Mucosa of rectum (tissue), 2 donors: ENCODE measurements at regions not wholly inside any gene's neighbourhood (a gene's known extent, or its start where the extent isn't known, plus 50 kb on each side); places are given as distances from the start of the nearest gene placed in this dataset.
"Not testable (repeated sequence)": the region's sequence is repeated elsewhere in the genome, so short reads cannot be mapped to it uniquely, and the experiment has no call there.

Source experiments
- H3K27ac ChIP-seq, 2 donors: one replicate each; pipeline ENCODE4 v1.7.0; 2013; ENCODE audit warnings: inconsistent platforms in 2 of 2, low read depth in 2 of 2, low read length in 2 of 2
- H3K27me3 ChIP-seq, 2 donors: one replicate each; pipeline ENCODE4 v1.7.0; 2013; ENCODE audit warnings: low read length in 2 of 2; ENCODE audit not compliant: control insufficient read depth in 2 of 2, insufficient read depth in 2 of 2
- H3K36me3 ChIP-seq, 2 donors: one replicate each; pipeline ENCODE4 v1.7.0; 2013; ENCODE audit warnings: low read length in 2 of 2; ENCODE audit not compliant: control insufficient read depth in 2 of 2, insufficient read depth in 2 of 2
- H3K4me1 ChIP-seq, 2 donors: one replicate each; pipeline ENCODE4 v1.7.0; 2013; ENCODE audit warnings: low read length in 2 of 2, mild to moderate bottlenecking in 1 of 2; ENCODE audit not compliant: control insufficient read depth in 2 of 2, insufficient read depth in 2 of 2
- H3K4me3 ChIP-seq, 2 donors: one replicate each; pipeline ENCODE4 v1.7.0; 2013; ENCODE audit warnings: low read length in 2 of 2
- H3K9ac ChIP-seq, 2 donors: one replicate each; pipeline ENCODE4 v1.7.0; 2013; ENCODE audit warnings: low read length in 2 of 2, low read depth in 1 of 2, mild to moderate bottlenecking in 1 of 2
- H3K9me3 ChIP-seq, 2 donors: one replicate each; pipeline ENCODE4 v1.7.0; 2013; ENCODE audit warnings: low read length in 2 of 2; ENCODE audit not compliant: control insufficient read depth in 2 of 2
- donor health status: healthy.
- donor health status: Normal muscosa, but diverticular disease.

GRCh38 chr1:188689542-188689941, 1788.1 kb downstream of the BRINP3 start:
- H3K9me3 ChIP-seq = no peaks in the 10 kb centered on the region
- no peaks in the 10 kb centered on the region for H3K27me3 ChIP-seq
- H3K4me1 ChIP-seq = no peaks in the 10 kb centered on the region
- no peak overlapping the region for H3K9ac ChIP-seq
- H3K36me3 ChIP-seq = no peaks in the 10 kb centered on the region
- no peak overlapping the region for H3K27ac ChIP-seq
- H3K4me3 ChIP-seq = no peak overlapping the region

- Histone ChIP-seq H3K36me3 (no peaks in the 10 kb centered on the region), H3K27ac (no peak overlapping the region), H3K9ac (no peak overlapping the region), H3K9me3 (no peaks in the 10 kb centered on the region), H3K4me3 (no peak overlapping the region), H3K4me1 (no peaks in the 10 kb centered on the region), H3K27me3 (no peaks in the 10 kb centered on the region)
Observed at GRCh38 chr1:188700116-188700515, 1777.5 kb downstream of the BRINP3 start.

GRCh38 chr1:188706742-188707141, 1770.9 kb downstream of the BRINP3 start:
- Histone ChIP-seq H3K4me1 (no peaks in the 10 kb centered on the region), H3K27ac (no peak overlapping the region), H3K9me3 (peaks cover 0 to 4% of the 10 kb centered on the region in 2 donors), H3K4me3 (no peak overlapping the region), H3K27me3 (no peaks in the 10 kb centered on the region), H3K9ac (no peak overlapping the region), H3K36me3 (no peaks in the 10 kb centered on the region)

GRCh38 chr1:188708795-188709535, 1768.7 kb downstream of the BRINP3 start:
- Histone ChIP-seq H3K27ac (no peak overlapping the region), H3K4me1 (no peaks in the 10 kb centered on the region), H3K27me3 (no peaks in the 10 kb centered on the region), H3K9me3 (peaks cover 0 to 4% of the 10 kb centered on the region in 2 donors), H3K36me3 (no peaks in the 10 kb centered on the region), H3K4me3 (no peak overlapping the region), H3K9ac (no peak overlapping the region)

- no peaks in the 10 kb centered on the region for H3K27me3 ChIP-seq
Observed at GRCh38 chr1:188715566-188715965, 1762.1 kb downstream of the BRINP3 start.

GRCh38 chr1:188719735-188720134, 1757.9 kb downstream of the BRINP3 start:
- Histone ChIP-seq H3K4me3 (no peak overlapping the region), H3K9me3 (no peaks in the 10 kb centered on the region), H3K36me3 (no peaks in the 10 kb centered on the region), H3K27me3 (no peaks in the 10 kb centered on the region), H3K4me1 (no peaks in the 10 kb centered on the region), H3K27ac (no peak overlapping the region), H3K9ac (no peak overlapping the region)

More at GRCh38 chr1:188715566-188715965, 1762.1 kb downstream of the BRINP3 start:
- Histone ChIP-seq H3K4me1 (no peaks in the 10 kb centered on the region), H3K4me3 (no peak overlapping the region), H3K27ac (no peak overlapping the region), H3K9ac (no peak overlapping the region), H3K9me3 (no peaks in the 10 kb centered on the region), H3K36me3 (no peaks in the 10 kb centered on the region)

- Histone ChIP-seq H3K4me1 (no peaks in the 10 kb centered on the region), H3K27ac (no peak overlapping the region), H3K9me3 (no peaks in the 10 kb centered on the region), H3K27me3 (no peaks in the 10 kb centered on the region), H3K36me3 (no peaks in the 10 kb centered on the region), H3K4me3 (no peak overlapping the region), H3K9ac (no peak overlapping the region)
Observed at GRCh38 chr1:188723332-188724020, 1754.2 kb downstream of the BRINP3 start.

GRCh38 chr1:188729039-188729438, 1748.6 kb downstream of the BRINP3 start:
- no peaks in the 10 kb centered on the region for H3K4me1 ChIP-seq
- no peak overlapping the region for H3K9ac ChIP-seq
- H3K4me3 ChIP-seq = no peak overlapping the region
- no peaks in the 10 kb centered on the region for H3K9me3 ChIP-seq
- H3K27ac ChIP-seq = no peak overlapping the region
- H3K36me3 ChIP-seq = no peaks in the 10 kb centered on the region
- no peaks in the 10 kb centered on the region for H3K27me3 ChIP-seq

GRCh38 chr1:188735567-188735966, 1742.1 kb downstream of the BRINP3 start:
- no peaks in the 10 kb centered on the region for H3K27me3 ChIP-seq
- H3K9me3 ChIP-seq = no peaks in the 10 kb centered on the region
- no peak overlapping the region for H3K27ac ChIP-seq
- no peaks in the 10 kb centered on the region for H3K36me3 ChIP-seq
- H3K9ac ChIP-seq = no peak overlapping the region
- no peaks in the 10 kb centered on the region for H3K4me1 ChIP-seq
- no peak overlapping the region for H3K4me3 ChIP-seq

- H3K36me3 ChIP-seq, H3K27ac ChIP-seq, H3K4me3 ChIP-seq, H3K4me1 ChIP-seq, H3K27me3 ChIP-seq, H3K9me3 ChIP-seq, H3K9ac ChIP-seq: not testable (repeated sequence)
Observed at GRCh38 chr1:188749275-188749674, 1728.4 kb downstream of the BRINP3 start.
